ENCODE measurements at regions not wholly inside any gene's neighbourhood (a gene's known extent, or its start where the extent isn't known, plus 50 kb on each side); places are given as distances from the start of the nearest gene placed in this dataset.

DNA sequence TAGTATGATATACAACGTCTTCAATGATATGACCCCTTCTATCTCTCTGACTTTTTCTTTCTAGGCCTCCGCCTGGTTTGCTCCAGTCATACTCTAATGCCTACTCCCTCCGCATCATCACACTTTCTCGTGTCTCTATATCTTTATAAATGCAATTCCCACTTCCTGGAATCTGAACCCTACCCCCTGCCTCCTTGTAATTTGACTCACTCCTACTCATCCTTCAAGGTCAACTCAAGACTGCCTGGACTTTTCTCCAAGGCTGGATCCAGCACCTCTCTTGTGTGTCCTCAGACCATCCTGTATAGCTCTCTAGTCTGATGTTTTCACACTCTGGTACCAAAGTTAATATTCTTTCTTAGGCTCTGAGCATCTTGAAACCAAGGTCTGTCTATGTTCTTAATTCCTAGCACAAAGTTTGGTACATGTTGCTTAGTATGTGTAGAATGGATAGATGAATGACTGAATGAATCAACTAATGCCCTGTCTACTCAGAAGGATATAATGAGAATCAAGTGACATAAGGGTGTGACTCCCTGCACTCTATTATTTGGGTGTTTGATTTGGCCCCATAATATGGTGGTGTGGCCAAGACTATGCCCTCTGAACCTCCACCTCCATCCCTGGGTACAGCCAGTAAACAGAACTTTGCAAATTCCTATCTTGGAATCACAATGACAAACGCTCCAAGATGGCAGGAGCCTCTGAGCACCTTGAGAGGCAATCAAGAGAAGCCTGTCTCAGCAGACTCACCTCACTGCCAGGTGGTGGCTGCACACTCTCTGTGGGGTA lies 74.3 kb upstream of the SERP2 start:
- TF ChIP-seq, protein P1, sequence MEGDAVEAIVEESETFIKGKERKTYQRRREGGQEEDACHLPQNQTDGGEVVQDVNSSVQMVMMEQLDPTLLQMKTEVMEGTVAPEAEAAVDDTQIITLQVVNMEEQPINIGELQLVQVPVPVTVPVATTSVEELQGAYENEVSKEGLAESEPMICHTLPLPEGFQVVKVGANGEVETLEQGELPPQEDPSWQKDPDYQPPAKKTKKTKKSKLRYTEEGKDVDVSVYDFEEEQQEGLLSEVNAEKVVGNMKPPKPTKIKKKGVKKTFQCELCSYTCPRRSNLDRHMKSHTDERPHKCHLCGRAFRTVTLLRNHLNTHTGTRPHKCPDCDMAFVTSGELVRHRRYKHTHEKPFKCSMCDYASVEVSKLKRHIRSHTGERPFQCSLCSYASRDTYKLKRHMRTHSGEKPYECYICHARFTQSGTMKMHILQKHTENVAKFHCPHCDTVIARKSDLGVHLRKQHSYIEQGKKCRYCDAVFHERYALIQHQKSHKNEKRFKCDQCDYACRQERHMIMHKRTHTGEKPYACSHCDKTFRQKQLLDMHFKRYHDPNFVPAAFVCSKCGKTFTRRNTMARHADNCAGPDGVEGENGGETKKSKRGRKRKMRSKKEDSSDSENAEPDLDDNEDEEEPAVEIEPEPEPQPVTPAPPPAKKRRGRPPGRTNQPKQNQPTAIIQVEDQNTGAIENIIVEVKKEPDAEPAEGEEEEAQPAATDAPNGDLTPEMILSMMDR (IDR thresholded peaks at IDR 0.05): no peak
- TF ChIP-seq EP300 (IDR thresholded peaks at IDR 0.05): no peak

Measured in tibial nerve (tissue), 4 donors.